Neural cell (in vitro differentiated cells): ENCODE measurements at regions not wholly inside any gene's neighbourhood (a gene's known extent, or its start where the extent isn't known, plus 50 kb on each side); places are given as distances from the start of the nearest gene placed in this dataset.

ENCODE experiments used
- EZH2 ChIP-seq: fragments of 200-600, 300-800 bp; shearing (Covaris generic), sonication (generic); IDR thresholded peaks from 2 replicates; pipeline ENCODE4 v1.6.1; 2014; ENCODE audit warnings: antibody characterized with exemption, low read length, borderline replicate concordance, mild to moderate bottlenecking; ENCODE audit not compliant: insufficient read depth, poor library complexity, severe bottlenecking
- MXI1 ChIP-seq: fragments of 450-650 bp; conservative IDR thresholded peaks from 2 replicates; pipeline ENCODE4 v1.6.1; 2014; ENCODE audit warnings: antibody characterized with exemption, mild to moderate bottlenecking; ENCODE audit not compliant: poor library complexity, severe bottlenecking
- SMC3 ChIP-seq: fragments of 450-650 bp; conservative IDR thresholded peaks from 2 replicates; pipeline ENCODE4 v1.6.1; 2014; ENCODE audit warnings: antibody characterized with exemption, mild to moderate bottlenecking, moderate library complexity; ENCODE audit not compliant: poor library complexity
- TAF1 ChIP-seq: IDR thresholded peaks from 2 replicates; pipeline ENCODE4 v1.6.1; 2012; ENCODE audit warnings: low read depth
- TF ChIP-seq, protein P1 (sequence below): fragments of 450-650 bp; IDR thresholded peaks from 2 replicates; pipeline ENCODE4 v1.5.1; 2014; ENCODE audit warnings: antibody characterized with exemption, mild to moderate bottlenecking, moderate library complexity; ENCODE audit not compliant: poor library complexity, severe bottlenecking
- TF ChIP-seq, protein P2 (sequence below): IDR thresholded peaks from 2 replicates; pipeline ENCODE4 v1.6.1; 2012; ENCODE audit warnings: borderline replicate concordance

DNA sequence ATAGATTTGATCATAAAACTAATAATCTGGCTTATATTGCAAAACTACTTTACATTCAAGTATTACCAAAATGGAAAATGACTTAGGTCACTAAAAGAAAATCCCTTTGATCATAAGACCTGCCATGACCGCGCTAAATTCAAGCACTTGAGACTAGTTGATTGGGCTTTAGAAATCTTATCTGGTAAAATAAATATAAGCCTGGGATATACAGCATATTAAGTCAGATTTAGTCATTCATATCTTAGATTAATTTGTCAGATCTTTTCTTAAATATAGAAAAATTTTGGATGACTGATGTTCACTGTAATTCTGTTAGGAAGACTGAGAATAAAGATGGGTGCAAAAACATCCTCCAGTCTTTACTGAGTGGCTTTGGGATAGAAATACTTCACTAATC lies 450.0 kb downstream of the HTR7 start:
- TF ChIP-seq MXI1 (no peak), SMC3 (no peak), EZH2 (no peak), TAF1 (no peak)
- TF ChIP-seq, protein P1, sequence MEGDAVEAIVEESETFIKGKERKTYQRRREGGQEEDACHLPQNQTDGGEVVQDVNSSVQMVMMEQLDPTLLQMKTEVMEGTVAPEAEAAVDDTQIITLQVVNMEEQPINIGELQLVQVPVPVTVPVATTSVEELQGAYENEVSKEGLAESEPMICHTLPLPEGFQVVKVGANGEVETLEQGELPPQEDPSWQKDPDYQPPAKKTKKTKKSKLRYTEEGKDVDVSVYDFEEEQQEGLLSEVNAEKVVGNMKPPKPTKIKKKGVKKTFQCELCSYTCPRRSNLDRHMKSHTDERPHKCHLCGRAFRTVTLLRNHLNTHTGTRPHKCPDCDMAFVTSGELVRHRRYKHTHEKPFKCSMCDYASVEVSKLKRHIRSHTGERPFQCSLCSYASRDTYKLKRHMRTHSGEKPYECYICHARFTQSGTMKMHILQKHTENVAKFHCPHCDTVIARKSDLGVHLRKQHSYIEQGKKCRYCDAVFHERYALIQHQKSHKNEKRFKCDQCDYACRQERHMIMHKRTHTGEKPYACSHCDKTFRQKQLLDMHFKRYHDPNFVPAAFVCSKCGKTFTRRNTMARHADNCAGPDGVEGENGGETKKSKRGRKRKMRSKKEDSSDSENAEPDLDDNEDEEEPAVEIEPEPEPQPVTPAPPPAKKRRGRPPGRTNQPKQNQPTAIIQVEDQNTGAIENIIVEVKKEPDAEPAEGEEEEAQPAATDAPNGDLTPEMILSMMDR: no peak
- TF ChIP-seq, protein P2, sequence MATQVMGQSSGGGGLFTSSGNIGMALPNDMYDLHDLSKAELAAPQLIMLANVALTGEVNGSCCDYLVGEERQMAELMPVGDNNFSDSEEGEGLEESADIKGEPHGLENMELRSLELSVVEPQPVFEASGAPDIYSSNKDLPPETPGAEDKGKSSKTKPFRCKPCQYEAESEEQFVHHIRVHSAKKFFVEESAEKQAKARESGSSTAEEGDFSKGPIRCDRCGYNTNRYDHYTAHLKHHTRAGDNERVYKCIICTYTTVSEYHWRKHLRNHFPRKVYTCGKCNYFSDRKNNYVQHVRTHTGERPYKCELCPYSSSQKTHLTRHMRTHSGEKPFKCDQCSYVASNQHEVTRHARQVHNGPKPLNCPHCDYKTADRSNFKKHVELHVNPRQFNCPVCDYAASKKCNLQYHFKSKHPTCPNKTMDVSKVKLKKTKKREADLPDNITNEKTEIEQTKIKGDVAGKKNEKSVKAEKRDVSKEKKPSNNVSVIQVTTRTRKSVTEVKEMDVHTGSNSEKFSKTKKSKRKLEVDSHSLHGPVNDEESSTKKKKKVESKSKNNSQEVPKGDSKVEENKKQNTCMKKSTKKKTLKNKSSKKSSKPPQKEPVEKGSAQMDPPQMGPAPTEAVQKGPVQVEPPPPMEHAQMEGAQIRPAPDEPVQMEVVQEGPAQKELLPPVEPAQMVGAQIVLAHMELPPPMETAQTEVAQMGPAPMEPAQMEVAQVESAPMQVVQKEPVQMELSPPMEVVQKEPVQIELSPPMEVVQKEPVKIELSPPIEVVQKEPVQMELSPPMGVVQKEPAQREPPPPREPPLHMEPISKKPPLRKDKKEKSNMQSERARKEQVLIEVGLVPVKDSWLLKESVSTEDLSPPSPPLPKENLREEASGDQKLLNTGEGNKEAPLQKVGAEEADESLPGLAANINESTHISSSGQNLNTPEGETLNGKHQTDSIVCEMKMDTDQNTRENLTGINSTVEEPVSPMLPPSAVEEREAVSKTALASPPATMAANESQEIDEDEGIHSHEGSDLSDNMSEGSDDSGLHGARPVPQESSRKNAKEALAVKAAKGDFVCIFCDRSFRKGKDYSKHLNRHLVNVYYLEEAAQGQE: no peak
